IMR-90 (cell line): ENCODE measurements at regions not wholly inside any gene's neighbourhood (a gene's known extent, or its start where the extent isn't known, plus 50 kb on each side); places are given as distances from the start of the nearest gene placed in this dataset.

Source experiments
- BHLHE40 ChIP-seq: fragments of 150-350 bp; IDR thresholded peaks from 2 replicates; pipeline ENCODE4 v1.6.1; 2016; ENCODE audit warnings: mild to moderate bottlenecking, low read depth, low read length
- MAZ ChIP-seq: IDR thresholded peaks from 2 replicates; pipeline ENCODE4 v1.6.1; 2012; ENCODE audit warnings: low read depth, mild to moderate bottlenecking, low read length, improper control_type of control experiment, moderate library complexity, borderline replicate concordance
- MXI1 ChIP-seq: IDR thresholded peaks from 2 replicates; pipeline ENCODE4 v1.6.1; 2012; ENCODE audit warnings: low read depth, mild to moderate bottlenecking, low read length, moderate library complexity, borderline replicate concordance
- POLR2A ChIP-seq: IDR thresholded peaks from 2 replicates; pipeline ENCODE4 v1.6.1; 2012; ENCODE audit warnings: mild to moderate bottlenecking, low read depth, low read length
- RAD21 ChIP-seq: IDR thresholded peaks from 2 replicates; pipeline ENCODE4 v1.6.1; 2012; ENCODE audit warnings: low read length, improper control_type of control experiment
- RCOR1 ChIP-seq: IDR thresholded peaks from 2 replicates; pipeline ENCODE4 v1.6.1; 2012; ENCODE audit warnings: mild to moderate bottlenecking, low read length, improper control_type of control experiment; ENCODE audit not compliant: insufficient replicate concordance
- RFX5 ChIP-seq: IDR thresholded peaks from 2 replicates; pipeline ENCODE4 v1.8.0; 2012; ENCODE audit warnings: low read depth, mild to moderate bottlenecking, low read length, moderate library complexity
- SMC3 ChIP-seq: fragments of 150-350 bp; IDR thresholded peaks from 2 replicates; pipeline ENCODE4 v1.6.1; 2016; ENCODE audit warnings: low read depth, mild to moderate bottlenecking, antibody characterized with exemption, low read length, moderate library complexity
- TF ChIP-seq, protein P1 (sequence below): conservative IDR thresholded peaks from 2 replicates; pipeline ENCODE4 v1.5.1; 2012; ENCODE audit warnings: mild to moderate bottlenecking, low read depth, low read length, improper control_type of control experiment
- TF ChIP-seq, protein P2 (sequence below): fragments of 150-350 bp; IDR thresholded peaks from 2 replicates; pipeline ENCODE4 v1.6.1; 2017; ENCODE audit warnings: mild to moderate bottlenecking, antibody characterized with exemption, low read length, low read depth
- TF ChIP-seq, protein P3 (sequence below): fragments of 150-350 bp; IDR thresholded peaks from 2 replicates; pipeline ENCODE4 v1.6.1; 2016; ENCODE audit warnings: low read depth, mild to moderate bottlenecking, low read length, moderate library complexity, borderline replicate concordance

DNA sequence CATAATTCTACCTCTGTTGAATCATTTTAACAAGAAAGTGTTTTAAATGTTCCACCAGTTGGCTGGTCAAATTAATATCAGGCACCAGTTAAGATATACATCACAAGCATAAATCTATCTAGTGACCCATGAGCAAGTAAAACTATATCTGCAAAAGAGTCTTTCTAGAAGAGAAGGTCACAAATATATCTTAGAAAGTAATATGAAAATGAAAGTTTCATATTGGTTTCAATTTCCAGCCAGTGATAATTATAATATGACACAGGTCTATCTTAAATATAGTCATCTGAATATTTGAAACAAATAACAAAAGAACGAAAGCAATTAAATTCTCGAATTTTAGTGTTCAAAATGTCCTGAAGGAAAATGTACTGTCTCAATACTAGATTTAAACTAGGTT lies 282.5 kb upstream of the KYNU start:
- TF ChIP-seq, protein P1, sequence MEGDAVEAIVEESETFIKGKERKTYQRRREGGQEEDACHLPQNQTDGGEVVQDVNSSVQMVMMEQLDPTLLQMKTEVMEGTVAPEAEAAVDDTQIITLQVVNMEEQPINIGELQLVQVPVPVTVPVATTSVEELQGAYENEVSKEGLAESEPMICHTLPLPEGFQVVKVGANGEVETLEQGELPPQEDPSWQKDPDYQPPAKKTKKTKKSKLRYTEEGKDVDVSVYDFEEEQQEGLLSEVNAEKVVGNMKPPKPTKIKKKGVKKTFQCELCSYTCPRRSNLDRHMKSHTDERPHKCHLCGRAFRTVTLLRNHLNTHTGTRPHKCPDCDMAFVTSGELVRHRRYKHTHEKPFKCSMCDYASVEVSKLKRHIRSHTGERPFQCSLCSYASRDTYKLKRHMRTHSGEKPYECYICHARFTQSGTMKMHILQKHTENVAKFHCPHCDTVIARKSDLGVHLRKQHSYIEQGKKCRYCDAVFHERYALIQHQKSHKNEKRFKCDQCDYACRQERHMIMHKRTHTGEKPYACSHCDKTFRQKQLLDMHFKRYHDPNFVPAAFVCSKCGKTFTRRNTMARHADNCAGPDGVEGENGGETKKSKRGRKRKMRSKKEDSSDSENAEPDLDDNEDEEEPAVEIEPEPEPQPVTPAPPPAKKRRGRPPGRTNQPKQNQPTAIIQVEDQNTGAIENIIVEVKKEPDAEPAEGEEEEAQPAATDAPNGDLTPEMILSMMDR, result no peak
- TF ChIP-seq RCOR1 (no peak), RAD21 (no peak), MXI1 (no peak), SMC3 (no peak), MAZ (no peak), RFX5 (no peak), POLR2A (no peak), BHLHE40 (no peak)
- TF ChIP-seq, protein P2, sequence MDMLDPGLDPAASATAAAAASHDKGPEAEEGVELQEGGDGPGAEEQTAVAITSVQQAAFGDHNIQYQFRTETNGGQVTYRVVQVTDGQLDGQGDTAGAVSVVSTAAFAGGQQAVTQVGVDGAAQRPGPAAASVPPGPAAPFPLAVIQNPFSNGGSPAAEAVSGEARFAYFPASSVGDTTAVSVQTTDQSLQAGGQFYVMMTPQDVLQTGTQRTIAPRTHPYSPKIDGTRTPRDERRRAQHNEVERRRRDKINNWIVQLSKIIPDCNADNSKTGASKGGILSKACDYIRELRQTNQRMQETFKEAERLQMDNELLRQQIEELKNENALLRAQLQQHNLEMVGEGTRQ, result no peak
- TF ChIP-seq, protein P3, sequence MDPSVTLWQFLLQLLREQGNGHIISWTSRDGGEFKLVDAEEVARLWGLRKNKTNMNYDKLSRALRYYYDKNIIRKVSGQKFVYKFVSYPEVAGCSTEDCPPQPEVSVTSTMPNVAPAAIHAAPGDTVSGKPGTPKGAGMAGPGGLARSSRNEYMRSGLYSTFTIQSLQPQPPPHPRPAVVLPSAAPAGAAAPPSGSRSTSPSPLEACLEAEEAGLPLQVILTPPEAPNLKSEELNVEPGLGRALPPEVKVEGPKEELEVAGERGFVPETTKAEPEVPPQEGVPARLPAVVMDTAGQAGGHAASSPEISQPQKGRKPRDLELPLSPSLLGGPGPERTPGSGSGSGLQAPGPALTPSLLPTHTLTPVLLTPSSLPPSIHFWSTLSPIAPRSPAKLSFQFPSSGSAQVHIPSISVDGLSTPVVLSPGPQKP, result no peak
